Fibroblast of upper back skin (primary cell): ENCODE measurements at regions not wholly inside any gene's neighbourhood (a gene's known extent, or its start where the extent isn't known, plus 50 kb on each side); places are given as distances from the start of the nearest gene placed in this dataset.

Experiments used
- DNase-seq: peaks from one replicate; pipeline ENCODE4 v3.0.0-alpha.2; 2013

- DNase-seq: peak; percentile 83
Observed at GRCh38 chr10:10794791-10795191, 222.9 kb upstream of the CELF2 start.

- no peak for DNase-seq
Observed at GRCh38 chr10:10796061-10796773, 221.5 kb upstream of the CELF2 start.

GRCh38 chr10:10796774-10797415 is 220.8 kb upstream of the CELF2 start:
- peak; percentile 44 for DNase-seq

GRCh38 chr10:10797513-10797912 is 220.2 kb upstream of the CELF2 start:
- DNase-seq: no peak

- DNase-seq: no peak
Observed at GRCh38 chr10:10798102-10798863, 219.4 kb upstream of the CELF2 start.

- DNase-seq: no peak
Observed at GRCh38 chr10:10798864-10799192, 218.8 kb upstream of the CELF2 start.

- DNase-seq: no peak
Observed at GRCh38 chr10:10800961-10801360, 216.7 kb upstream of the CELF2 start.

GRCh38 chr10:10803278-10803677 is 214.4 kb upstream of the CELF2 start:
- DNase-seq: peak; percentile 35

GRCh38 chr10:10804061-10804460 is 213.6 kb upstream of the CELF2 start:
- no peak for DNase-seq

- peak; percentile 95 for DNase-seq
Observed at GRCh38 chr10:10804998-10805740, 212.5 kb upstream of the CELF2 start.

- DNase-seq: no peak
Observed at GRCh38 chr10:10807106-10807505, 210.6 kb upstream of the CELF2 start.

- peak; percentile 50 for DNase-seq
Observed at GRCh38 chr10:10811562-10811961, 206.1 kb upstream of the CELF2 start.

GRCh38 chr10:10813656-10814055 is 204.0 kb upstream of the CELF2 start:
- DNase-seq: no peak

- DNase-seq: no peak
Observed at GRCh38 chr10:10814069-10814468, 203.6 kb upstream of the CELF2 start.

GRCh38 chr10:10816447-10816846 is 201.2 kb upstream of the CELF2 start:
- peak; percentile 61 for DNase-seq

GRCh38 chr10:10817609-10818008 is 200.1 kb upstream of the CELF2 start:
- DNase-seq: no peak

GRCh38 chr10:10818082-10818481 is 199.6 kb upstream of the CELF2 start:
- DNase-seq: peak; percentile 60

GRCh38 chr10:10819206-10819856 is 198.3 kb upstream of the CELF2 start:
- no peak for DNase-seq

GRCh38 chr10:10821926-10822325 is 195.7 kb upstream of the CELF2 start:
- DNase-seq: no peak

- peak; percentile 88 for DNase-seq
Observed at GRCh38 chr10:10824591-10825148, 193.0 kb upstream of the CELF2 start.

- DNase-seq: peak; percentile 84
Observed at GRCh38 chr10:10826125-10826524, 191.5 kb upstream of the CELF2 start.

- no peak for DNase-seq
Observed at GRCh38 chr10:10828623-10829022, 189.0 kb upstream of the CELF2 start.
